HG03521 (cell line): ENCODE measurements at regions not wholly inside any gene's neighbourhood (a gene's known extent, or its start where the extent isn't known, plus 50 kb on each side); places are given as distances from the start of the nearest gene placed in this dataset.
"Not testable (repeated sequence)": the region's sequence is repeated elsewhere in the genome, so short reads cannot be mapped to it uniquely, and the experiment has no call there.

Experiments used
- ATAC-seq: cut with Tn5 transposase; IDR thresholded peaks from one replicate; pipeline ENCODE4 v1.9.1; 2021; ENCODE audit warnings: mild to moderate bottlenecking, moderate library complexity; ENCODE audit not compliant: unreplicated experiment

DNA sequence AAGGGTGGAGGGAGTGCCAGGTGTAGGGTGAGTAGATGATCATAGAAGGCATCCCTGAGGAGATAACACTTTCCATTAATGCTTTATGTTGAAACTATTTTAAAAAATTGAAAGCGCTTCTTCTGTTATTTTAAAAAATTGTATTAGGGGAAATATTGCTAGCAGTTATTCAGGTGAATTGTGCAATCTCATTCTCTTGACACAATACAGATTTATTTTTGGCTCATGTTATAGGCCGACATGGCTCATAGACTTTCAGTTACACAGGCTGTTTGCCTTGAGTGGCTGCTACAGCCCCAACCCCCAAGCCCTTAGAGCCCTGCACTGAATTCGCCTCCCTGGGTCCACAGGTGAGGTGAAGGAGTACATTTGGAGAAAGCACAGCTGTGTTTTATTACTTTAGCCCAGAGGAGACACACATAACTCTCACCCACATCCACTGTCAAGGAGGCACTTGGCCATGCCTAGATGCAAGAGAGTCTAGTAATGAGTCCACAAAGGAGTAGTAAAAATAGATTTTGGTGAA is 228.2 kb downstream of the RFPL4B start:
- no peak for ATAC-seq

DNA sequence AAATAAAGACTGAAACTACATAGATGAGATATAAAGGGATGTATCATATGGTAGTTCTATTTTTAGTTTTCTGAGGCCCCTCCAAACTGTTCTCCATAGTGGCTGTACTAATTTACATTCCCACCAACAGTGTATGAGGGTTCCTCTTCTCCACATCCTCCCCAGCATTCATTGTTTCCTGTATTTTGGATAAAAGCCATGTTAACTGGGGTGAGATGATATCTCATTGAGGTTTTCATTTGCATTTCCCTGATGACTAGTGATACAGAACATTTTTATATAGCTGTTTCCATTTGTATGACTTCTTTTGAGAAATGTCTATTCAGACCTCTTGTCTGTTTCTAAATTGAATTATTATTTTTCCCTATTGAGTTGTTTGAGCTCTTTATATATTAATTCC is 229.3 kb downstream of the RFPL4B start:
- ATAC-seq: no peak

DNA sequence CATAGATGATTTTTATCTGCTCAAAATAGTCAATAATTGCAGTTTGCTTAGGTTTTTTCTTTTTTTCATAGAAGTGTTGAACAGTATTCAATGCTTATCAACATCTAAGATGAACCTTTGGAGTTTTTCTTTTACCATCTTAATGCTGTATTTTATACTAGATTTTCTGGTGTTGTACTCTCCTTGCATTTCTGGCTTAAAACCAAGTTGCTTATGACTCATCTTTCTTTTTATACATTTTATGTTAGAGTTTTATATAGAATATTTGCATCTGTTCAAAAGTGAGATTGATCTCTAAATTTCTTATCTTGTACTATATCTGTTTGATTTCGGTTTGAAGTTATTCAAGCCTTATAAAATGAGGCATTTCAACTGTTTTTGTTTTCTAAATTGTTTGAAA is 232.5 kb downstream of the RFPL4B start:
- no peak for ATAC-seq

DNA sequence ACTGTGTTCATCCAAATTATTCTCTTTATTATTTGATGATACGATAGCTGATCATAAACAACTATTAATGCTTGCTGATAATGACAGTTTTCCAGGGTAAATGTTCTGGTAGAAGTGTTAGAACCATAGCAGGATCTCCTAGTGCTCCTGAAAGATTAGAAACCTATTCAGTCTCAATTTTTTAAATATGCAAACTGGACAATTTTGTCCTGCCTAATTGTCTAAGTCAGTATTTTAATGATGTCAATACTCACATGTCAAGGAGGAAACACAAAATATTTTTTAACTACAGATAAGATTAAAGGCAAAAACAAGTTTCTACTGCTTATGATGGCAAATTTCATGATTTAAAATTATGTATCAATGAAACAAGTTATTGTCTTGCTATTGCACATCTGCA is 233.9 kb downstream of the RFPL4B start:
- ATAC-seq: no peak

DNA sequence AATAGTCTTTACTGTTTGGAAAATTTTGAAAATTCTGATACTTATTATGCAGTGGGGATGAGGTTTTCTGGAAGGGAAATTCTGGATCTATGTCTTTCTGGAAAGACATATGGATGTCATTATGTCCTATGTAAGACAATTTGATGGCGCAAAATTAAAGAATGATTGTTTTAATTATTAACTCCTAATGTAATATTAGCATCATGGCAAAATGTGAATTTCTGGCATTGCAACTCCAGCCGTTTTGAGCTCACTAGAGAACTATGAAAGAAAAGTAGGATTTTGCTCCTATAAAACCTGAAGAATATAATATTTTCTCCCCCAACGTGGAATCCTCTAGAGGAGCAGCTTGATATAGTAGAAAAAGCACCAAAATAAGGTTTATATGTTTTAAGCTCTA is 243.2 kb downstream of the RFPL4B start:
- ATAC-seq: no peak

DNA sequence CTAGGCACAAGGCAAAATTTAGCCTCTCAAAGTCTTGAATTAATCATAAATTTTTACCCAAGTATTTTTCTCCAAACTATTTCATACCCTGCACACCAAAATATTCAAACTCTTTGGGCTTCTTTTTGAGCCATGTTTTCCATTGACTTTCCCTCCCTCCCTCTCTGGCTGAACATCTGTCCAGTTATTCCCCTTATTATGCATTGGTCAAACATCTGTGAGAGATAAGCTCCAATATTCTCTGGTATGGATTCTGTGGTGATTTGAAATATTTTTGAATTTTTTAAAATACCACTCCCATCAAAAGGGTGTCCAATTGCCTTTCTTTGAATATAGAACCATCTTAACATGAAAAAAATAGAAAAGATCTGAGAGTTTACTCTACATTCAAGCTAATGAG is 244.2 kb downstream of the RFPL4B start:
- ATAC-seq: no peak

DNA sequence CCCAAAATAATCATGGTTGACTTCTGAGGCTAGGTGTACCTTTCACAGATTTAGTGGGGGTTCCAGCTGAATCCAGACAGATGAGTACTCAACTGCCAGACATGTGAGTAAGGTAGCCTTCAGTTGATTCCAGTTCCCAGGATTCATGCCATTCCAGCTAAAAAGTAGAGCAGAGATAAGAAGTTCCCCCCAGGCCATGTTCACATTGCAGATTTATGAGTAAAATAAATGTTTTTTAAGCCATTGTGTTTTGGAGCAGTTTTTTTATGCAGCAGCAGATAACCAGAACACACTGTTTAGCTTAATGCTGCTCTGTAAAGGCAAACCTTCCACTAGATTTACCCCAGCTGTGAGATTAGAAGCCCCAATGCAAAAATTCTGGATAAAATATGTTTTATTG is 245.0 kb downstream of the RFPL4B start:
- no peak for ATAC-seq

DNA sequence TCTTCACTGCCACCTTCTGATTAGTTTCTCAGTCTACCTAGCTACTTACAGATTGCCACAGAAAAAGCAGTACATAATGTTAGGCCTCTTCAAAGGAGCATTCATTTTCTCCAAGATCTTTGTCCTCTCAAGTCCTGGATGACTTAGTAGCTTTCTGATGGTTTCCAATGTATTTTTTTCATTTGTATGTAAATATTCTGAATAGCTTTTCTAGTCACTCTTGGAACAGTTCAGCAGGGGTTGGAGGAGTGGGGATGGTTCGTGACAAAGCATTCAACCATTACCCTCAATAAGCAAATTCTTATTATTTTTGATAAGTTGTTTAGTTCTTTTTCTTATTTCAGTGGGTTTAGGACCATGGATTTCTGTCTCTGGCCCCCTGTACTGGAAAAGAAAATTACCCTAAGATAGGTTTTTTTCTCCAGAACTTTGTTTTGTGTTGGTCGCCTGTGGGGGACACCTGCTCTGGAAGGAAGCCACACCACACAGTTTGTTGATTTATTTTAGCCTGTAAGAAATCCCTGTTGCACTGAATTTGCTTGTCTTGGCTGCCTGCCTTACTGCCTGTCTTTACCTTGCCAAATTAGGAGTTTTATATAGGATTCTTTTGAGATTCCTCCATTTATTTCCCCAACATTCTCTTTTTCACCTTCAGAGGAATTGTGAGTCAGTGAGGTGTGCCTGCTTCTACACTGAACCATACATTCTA is 247.9 kb downstream of the RFPL4B start:
- ATAC-seq: no peak

DNA sequence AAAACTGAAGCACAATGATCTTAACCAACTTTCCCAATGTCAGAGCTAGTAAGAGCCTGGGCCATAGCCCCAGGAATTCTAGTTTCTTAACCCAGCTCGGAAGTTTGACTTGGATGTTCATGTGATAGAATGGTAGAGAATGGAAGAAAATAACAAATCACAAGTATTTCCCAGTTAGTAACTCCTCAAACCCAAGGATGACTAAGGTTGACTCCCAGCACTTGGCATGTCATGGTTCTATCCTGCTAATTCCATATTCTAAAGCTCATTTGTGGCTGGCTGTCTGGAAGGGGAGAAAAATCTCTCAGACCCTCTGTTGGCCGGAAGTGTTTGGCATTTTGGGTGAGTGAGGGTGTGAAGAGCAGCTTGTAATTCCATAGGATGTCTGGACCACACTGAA is 248.7 kb downstream of the RFPL4B start:
- no peak for ATAC-seq

DNA sequence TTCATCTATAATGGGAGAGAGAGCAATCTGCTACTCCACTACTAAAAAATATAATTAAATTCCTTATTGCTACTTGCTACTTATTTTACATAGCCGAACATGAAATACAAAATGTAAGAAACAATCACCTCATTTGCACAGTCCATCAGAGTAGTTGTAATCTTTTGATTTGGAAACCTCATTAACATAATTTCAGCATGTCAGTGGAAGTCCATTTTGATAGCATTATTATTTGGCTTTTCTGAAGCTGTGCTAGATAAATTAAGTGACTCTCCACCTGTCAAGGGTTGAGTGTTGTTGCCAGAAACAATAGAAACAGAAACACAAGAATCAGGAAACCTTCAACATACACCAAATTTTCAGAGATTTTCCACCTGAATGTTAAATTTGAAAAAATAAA is 250.0 kb downstream of the RFPL4B start:
- ATAC-seq: no peak

DNA sequence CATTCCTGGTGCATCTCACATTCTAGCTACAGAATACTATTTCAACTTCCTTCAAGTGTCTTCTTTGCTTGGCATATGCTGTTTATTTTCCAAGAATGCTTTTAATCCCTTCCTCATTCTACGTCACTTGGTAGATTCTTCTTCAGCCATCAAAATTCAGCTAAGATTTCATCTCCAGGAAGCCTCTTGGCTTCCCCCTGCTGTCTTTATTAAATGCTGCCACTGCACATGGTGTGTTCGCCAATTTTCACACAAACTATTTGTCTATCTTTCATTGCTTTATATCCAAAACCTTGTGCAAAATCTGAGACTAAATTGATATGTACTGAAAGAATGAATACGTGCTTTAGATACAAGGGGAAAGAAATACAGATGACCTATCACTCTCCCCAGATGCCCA is 253.0 kb downstream of the RFPL4B start:
- no peak for ATAC-seq

DNA sequence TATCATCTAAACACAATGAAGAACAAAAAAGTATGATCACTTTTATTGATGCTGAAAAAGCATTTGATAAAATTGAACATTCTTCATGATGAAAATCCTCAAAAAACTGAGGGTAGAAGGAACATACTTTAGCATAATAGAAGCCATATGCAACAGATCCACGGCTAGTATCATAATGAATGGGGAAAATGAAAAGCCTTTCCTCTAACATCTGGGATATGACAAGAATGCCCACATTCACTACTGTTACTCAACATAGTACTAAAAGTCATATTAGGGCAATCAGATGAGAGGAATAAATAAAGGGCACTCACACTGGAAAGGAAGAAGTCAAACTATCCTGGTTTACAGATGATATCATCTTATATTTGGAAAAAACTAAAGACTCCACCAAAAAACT is 256.6 kb downstream of the RFPL4B start:
- no peak for ATAC-seq

DNA sequence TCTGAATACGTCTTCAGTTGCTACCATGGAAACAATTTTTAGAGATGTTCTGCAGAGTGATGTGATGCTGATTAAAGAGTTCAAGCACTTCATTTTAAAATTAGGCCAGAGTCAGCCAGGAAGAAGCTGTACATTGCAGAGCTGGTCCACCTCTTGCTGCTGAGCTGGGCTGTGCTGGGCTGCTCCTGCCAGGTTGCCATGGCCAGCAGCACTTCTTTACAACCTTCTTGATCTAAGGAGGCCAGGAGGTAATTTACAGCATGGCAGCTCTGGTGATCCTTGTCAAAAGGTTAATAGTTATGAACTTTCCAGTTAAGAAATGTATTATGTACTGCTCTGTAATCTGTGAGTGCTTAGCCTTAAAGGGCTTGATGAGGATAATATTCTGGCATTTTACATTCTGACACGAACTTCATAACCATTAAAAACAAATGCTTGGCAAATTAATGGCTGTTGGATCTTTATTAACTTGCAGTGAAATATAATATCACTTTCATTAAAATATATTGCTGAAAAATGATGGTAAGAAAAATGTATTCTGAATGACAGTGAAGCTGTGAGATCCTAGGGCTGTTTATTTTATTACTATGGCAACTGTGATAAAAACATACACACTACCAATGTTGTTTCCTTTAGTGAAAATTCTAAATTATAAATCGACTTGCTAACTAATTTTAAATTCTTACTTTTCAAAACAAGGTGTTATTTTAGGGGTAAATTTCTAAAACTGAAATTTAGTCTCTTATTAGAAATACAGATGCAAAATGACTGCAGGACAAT is 259.7 kb downstream of the RFPL4B start:
- ATAC-seq: no peak

DNA sequence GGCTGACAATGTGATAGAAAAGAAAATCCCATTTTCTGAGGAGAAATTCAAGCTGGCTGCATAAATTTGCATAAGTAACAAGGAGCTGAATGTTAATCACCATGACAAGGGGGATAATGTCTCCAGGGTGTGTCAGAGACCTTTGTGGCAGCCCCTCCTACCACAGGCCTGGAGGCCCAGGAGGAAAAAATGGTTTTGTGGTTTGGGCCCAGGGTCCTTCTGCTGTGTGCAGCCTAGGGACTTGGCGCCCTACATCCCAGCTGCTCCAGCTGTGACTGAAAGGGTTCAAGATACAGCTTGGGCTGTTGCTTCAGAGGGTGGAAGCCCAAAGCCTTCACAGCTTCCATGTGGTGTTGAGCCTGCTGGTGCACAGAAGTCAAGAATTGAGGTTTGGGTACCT is 261.8 kb downstream of the RFPL4B start:
- ATAC-seq: not testable (repeated sequence)

DNA sequence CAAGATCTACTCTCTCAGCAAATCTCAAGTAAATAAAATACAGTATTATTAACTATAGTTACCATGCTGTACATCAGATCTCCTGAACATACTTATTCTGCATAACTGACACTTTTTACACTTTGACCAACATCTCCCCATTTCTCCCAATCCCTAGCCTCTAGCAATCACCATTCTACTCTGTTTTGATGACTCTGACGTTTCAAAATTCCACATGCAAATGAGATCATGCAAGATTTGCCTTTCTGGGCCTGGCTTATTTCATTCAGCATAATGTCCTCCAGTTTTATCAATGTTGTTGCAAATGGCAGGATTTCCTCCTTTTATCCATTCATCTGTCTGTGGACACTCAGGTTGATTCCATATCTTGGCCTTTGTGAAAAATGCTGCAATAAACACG is 266.3 kb downstream of the RFPL4B start:
- ATAC-seq: no peak

DNA sequence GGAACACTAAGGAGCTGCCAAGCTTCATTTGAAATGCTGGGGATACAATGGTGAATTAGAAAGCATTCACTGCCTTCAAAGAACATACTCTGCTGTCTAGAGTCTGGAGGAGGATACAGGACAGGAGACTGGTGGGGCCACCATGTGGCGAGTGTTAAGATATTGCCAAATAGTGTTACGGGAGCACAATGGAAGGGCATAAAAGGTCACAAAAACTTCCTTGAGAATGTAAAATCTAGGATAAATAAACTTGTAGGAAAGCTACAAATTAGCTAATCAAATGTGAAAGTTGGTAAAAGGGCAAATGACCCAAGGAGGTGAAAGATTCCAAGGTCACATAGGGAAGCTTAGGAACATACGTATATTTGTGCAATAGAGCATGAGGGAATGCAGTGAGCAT is 271.7 kb downstream of the RFPL4B start:
- no peak for ATAC-seq

DNA sequence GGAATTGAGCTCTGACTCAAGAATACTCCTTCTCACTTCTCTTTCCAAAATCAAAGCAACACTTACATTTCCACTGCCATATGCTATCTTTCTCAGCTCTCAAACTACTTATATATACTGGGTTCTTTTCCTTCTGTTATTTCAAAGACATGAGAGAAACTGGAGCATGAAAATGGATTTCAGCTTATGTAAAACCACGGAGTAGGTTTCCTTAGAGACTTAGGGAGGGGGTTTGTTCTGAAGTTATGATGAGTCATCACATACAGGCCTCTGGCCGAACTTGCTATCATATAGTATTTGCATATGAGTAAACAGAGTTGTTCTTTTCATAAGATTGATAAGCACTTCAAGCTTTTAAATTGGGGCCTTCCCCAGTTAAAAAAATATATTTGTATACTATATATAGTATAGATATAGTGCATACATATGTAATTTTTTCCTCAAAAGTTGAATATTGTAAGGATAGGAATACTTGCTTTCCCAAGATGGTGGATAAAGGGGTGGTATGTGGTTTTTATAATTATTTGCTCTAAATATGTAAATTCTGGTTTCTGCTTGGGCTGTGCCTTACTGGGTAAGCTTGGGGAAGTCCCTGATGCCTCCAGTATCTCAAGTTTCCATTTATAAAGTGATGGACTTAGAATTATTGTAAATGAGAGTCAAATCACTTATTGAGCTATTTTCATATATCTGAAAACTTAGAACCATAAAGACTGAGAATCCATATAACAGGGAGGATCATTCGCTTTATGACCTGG is 273.9 kb downstream of the RFPL4B start:
- ATAC-seq: no peak

DNA sequence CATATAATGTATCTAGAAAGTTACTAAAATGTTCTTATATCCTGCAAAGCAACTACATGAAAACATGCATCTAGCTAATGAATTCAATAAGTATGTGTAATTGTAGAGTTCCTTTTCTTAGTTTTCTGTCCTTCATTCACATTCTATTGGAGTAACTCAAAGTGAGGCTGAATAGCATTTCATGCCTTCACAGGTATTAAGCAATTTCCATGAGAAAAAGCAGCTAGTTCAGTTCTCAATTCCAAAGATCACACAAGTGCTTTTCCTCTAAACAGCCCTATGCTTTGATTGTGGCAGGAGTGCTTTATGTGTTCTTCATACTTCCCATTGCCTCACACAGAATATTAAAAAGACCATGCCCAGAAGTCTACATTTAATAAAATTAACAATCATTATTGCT is 274.9 kb downstream of the RFPL4B start:
- no peak for ATAC-seq

DNA sequence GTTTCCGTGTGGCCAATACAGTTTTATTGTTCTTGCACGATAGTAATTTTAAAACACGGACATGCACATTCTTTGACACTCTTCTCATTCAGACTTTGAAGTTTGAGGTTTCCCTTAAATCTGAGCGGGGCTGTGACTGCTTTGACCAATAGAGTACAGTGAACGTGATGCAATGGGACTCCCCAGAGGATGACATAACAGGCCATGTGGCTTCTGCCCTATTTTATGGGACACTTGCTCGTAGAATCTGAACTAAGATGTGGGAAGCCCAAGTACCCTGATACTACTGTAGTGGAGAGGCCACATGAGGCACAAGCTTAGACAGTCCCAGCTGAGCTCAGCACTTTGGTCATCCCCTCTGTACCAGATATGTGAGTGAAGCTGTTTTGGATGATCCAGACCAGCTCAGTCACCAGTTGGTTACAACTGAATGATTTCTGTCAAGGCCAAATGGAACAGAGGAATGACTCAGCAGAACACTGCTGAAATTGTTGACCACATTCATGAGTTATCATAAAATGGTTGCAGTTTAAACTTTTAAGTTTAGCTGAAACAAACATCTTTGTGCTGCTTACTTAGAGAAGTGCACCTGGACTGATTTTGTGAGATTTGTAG is 279.4 kb downstream of the RFPL4B start:
- no peak for ATAC-seq

DNA sequence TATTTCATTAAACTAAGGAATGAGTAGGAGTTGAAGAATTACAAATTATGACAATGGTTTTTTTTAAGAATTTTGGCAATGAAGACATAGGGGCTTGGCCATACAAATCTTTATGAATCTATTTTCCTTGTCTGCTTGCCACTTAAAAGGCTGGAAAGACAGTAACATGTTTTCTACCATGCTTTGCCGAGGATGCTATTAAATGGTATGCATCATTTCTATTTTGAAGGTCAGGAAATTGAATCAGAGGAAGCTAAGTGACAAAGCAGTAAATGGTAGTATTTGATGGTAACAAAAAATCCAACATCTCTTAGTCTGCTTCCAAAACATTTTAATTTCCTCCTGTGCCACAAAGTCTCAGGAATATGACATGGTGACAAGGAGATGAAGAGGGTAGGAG is 287.2 kb downstream of the RFPL4B start:
- no peak for ATAC-seq

DNA sequence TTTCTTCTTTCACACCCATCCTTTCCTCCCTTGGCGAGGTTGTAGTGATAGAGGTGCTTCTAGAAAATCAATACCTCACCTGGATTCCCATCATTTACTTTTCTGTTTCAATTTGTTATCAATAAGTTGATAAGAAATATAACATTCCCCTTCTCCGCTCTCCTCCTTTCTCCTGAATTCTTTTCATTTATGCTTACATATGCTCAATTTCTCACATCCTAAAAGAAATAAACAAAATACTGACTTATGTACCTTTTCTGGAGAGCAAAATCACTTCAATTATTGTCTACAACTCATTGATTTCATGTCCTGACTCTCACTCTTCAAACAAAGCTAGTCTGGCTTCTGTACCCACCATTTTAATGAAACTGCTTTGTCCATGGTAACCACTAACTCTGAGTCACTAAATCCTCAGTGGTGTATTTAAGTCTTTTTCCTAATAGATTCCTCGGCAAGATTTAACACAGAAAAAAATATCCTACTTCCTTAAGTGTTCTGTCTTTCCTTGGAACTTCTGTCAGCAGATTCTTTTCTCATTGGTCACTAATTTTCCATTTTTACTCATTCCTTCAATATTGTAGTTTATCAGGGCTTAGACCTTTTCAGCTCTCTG is 289.6 kb downstream of the RFPL4B start:
- ATAC-seq: no peak
